Liver (tissue), 8 donors: ENCODE measurements at regions not wholly inside any gene's neighbourhood (a gene's known extent, or its start where the extent isn't known, plus 50 kb on each side); places are given as distances from the start of the nearest gene placed in this dataset.

Experiments used
- DNase-seq: peaks from one replicate; pipeline ENCODE4 v3.0.0-alpha.2; 2017; ENCODE audit warnings: low spot score
- H3K27ac ChIP-seq, 2 donors: one replicate each; pipeline ENCODE4 v1.7.0; 2013; ENCODE audit warnings: inconsistent platforms in 2 of 2, low read length in 2 of 2, control low read depth in 1 of 2, low read depth in 1 of 2, mild to moderate bottlenecking in 1 of 2
- H3K27me3 ChIP-seq, 4 donors: one replicate each; pipeline versions ENCODE4 v1.6.1 to v1.7.0; 2013; ENCODE audit warnings: low read length in 3 of 4, inconsistent platforms in 1 of 4, mild to moderate bottlenecking in 1 of 4, moderate library complexity in 1 of 4; ENCODE audit not compliant: control insufficient read depth in 4 of 4, insufficient read depth in 4 of 4
- H3K36me3 ChIP-seq, 4 donors: one replicate each; pipeline versions ENCODE4 v1.6.1 to v1.7.0; 2013; ENCODE audit warnings: low read length in 3 of 4, mild to moderate bottlenecking in 3 of 4, low read depth in 1 of 4, moderate library complexity in 1 of 4; ENCODE audit not compliant: control insufficient read depth in 4 of 4, insufficient read depth in 3 of 4
- H3K4me1 ChIP-seq, 4 donors: one replicate each; pipeline versions ENCODE4 v1.6.1 to v1.7.0; 2013; ENCODE audit warnings: low read length in 3 of 4, mild to moderate bottlenecking in 3 of 4, moderate library complexity in 1 of 4; ENCODE audit not compliant: control insufficient read depth in 4 of 4, insufficient read depth in 4 of 4
- H3K4me3 ChIP-seq, 3 donors: one replicate each; pipeline versions ENCODE4 v1.6.1 to v1.7.0; 2013; ENCODE audit warnings: low read length in 3 of 3, control low read depth in 1 of 3, low read depth in 1 of 3, mild to moderate bottlenecking in 1 of 3
- H3K9ac ChIP-seq, 2 donors: one replicate each; pipeline ENCODE4 v1.7.0; 2013; ENCODE audit warnings: low read length in 2 of 2, mild to moderate bottlenecking in 2 of 2, moderate library complexity in 2 of 2, control low read depth in 1 of 2, low read depth in 1 of 2
- H3K9me3 ChIP-seq, 4 donors: one replicate each; pipeline versions ENCODE4 v1.6.1 to v1.7.0; 2013; ENCODE audit warnings: low read length in 3 of 4; ENCODE audit not compliant: control insufficient read depth in 4 of 4
- EGR1 ChIP-seq, 2 donors: IDR thresholded peaks; 2 replicates each; pipeline ENCODE4 v1.6.1; 2016 to 2018; ENCODE audit warnings: antibody characterized with exemption in 2 of 2, low read depth in 2 of 2
- FOXA1 ChIP-seq: IDR thresholded peaks from 2 replicates; pipeline ENCODE4 v1.6.1; 2016; ENCODE audit warnings: antibody characterized with exemption
- FOXA2 ChIP-seq: IDR thresholded peaks from 2 replicates; pipeline ENCODE4 v1.6.1; 2016; ENCODE audit warnings: antibody characterized with exemption
- GABPA ChIP-seq, 2 donors: IDR thresholded peaks in 1 of 2; conservative IDR thresholded peaks in 1 of 2; 2 replicates each; pipeline ENCODE4 v1.6.1; 2016; ENCODE audit warnings: antibody characterized with exemption in 2 of 2, mild to moderate bottlenecking in 1 of 2, moderate library complexity in 1 of 2
- HNF4A ChIP-seq, 2 donors: conservative IDR thresholded peaks; 2 replicates each; pipeline ENCODE4 v1.6.1; 2016; ENCODE audit warnings: antibody characterized with exemption in 2 of 2, mild to moderate bottlenecking in 2 of 2
- HNF4G ChIP-seq: IDR thresholded peaks from 2 replicates; pipeline ENCODE4 v1.6.1; 2016; ENCODE audit warnings: antibody characterized with exemption
- JUND ChIP-seq, 2 donors: IDR thresholded peaks; 2 replicates each; pipeline ENCODE4 v1.6.1; 2016; ENCODE audit warnings: antibody characterized with exemption in 2 of 2
- NR2F2 ChIP-seq: IDR thresholded peaks from 2 replicates; pipeline ENCODE4 v1.6.1; 2016; ENCODE audit warnings: antibody characterized with exemption
- RAD21 ChIP-seq, 2 donors: IDR thresholded peaks; 2 replicates each; pipeline ENCODE4 v1.6.1; 2016; ENCODE audit warnings: antibody characterized with exemption in 2 of 2, mild to moderate bottlenecking in 2 of 2
- RXRA ChIP-seq, 2 donors: IDR thresholded peaks; 2 replicates each; pipeline ENCODE4 v1.6.1; 2017 to 2018; ENCODE audit warnings: antibody characterized with exemption in 2 of 2, mild to moderate bottlenecking in 1 of 2
- SP1 ChIP-seq: IDR thresholded peaks from 2 replicates; pipeline ENCODE4 v1.6.1; 2018; ENCODE audit warnings: antibody characterized with exemption, mild to moderate bottlenecking
- TAF1 ChIP-seq: conservative IDR thresholded peaks from 2 replicates; pipeline ENCODE4 v1.6.1; 2016; ENCODE audit warnings: antibody characterized with exemption, mild to moderate bottlenecking
- YY1 ChIP-seq: IDR thresholded peaks from 2 replicates; pipeline ENCODE4 v1.6.1; 2016; ENCODE audit warnings: antibody characterized with exemption, mild to moderate bottlenecking
- WGBS: extraction: QIAGEN DNeasy Blood & Tissue Kit; methylation state at CpG from one replicate; pipeline ENCODE4 v1.1.7; 2013; 5-methylcytosine and 5-hydroxymethylcytosine counted together
- TF ChIP-seq, protein P1 (sequence below): fragments of 150-350 bp; IDR thresholded peaks from 2 replicates; pipeline ENCODE4 v1.5.1; 2017; ENCODE audit warnings: improper control_type of control experiment, low read depth, low read length; ENCODE audit not compliant: missing input control
- TF ChIP-seq, protein P2 (sequence below): IDR thresholded peaks from 2 replicates; pipeline ENCODE4 v1.6.1; 2016; ENCODE audit warnings: antibody characterized with exemption
- TF ChIP-seq, protein P3 (sequence below): IDR thresholded peaks from 2 replicates; pipeline ENCODE4 v1.6.1; 2016; ENCODE audit warnings: antibody characterized with exemption
- TF ChIP-seq, protein P4 (sequence below): IDR thresholded peaks from 2 replicates; pipeline ENCODE4 v1.6.1; 2016; ENCODE audit warnings: antibody characterized with exemption
- TF ChIP-seq, protein P5 (sequence below): IDR thresholded peaks from 2 replicates; pipeline ENCODE4 v1.6.1; 2016; ENCODE audit warnings: antibody characterized with exemption, mild to moderate bottlenecking
- donor health status: healthy.
- donor health status: healthy.
- donor health status: healthy.
- donor health status: healthy.
- donor health status: healthy.

DNA sequence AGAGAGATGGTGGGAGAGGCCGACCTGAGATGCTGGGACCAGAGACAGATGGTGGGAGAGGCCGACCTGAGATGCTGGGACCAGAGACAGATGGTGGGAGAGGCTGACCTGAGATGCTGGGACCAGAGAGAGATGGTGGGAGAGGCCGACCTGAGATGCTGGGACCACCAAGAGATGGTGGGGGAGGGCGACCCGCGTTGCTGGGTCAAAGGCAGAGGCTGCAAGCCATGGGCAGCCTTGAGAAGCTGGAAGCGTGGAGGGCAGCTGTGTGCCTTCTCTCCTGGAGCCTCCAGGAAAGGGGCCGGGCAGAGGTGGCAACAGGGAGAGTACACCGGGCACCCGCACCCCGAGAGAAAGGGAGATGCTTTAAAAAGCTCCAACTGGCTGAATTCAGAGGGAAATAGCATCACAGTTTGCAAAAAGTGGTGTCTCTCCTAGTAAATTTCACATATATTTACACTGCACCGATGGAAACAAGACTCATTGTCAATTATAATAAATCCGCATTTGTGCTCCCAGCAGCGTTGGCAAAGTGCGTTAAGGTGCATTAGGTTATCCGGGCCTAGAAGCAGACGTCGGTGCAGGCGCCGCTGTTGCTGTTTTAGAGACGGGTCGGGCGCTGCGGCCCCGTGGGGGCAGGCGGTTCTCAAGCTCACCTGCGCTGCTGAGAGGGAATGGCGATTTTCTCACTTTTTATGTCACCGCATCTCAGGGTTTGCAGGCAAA, 132.4 kb downstream of the DLL1 start:
- TF ChIP-seq, protein P1, sequence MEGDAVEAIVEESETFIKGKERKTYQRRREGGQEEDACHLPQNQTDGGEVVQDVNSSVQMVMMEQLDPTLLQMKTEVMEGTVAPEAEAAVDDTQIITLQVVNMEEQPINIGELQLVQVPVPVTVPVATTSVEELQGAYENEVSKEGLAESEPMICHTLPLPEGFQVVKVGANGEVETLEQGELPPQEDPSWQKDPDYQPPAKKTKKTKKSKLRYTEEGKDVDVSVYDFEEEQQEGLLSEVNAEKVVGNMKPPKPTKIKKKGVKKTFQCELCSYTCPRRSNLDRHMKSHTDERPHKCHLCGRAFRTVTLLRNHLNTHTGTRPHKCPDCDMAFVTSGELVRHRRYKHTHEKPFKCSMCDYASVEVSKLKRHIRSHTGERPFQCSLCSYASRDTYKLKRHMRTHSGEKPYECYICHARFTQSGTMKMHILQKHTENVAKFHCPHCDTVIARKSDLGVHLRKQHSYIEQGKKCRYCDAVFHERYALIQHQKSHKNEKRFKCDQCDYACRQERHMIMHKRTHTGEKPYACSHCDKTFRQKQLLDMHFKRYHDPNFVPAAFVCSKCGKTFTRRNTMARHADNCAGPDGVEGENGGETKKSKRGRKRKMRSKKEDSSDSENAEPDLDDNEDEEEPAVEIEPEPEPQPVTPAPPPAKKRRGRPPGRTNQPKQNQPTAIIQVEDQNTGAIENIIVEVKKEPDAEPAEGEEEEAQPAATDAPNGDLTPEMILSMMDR = no peak
- no peak for TF ChIP-seq HNF4G
- TF ChIP-seq FOXA2 = no peak
- TF ChIP-seq, protein P2, sequence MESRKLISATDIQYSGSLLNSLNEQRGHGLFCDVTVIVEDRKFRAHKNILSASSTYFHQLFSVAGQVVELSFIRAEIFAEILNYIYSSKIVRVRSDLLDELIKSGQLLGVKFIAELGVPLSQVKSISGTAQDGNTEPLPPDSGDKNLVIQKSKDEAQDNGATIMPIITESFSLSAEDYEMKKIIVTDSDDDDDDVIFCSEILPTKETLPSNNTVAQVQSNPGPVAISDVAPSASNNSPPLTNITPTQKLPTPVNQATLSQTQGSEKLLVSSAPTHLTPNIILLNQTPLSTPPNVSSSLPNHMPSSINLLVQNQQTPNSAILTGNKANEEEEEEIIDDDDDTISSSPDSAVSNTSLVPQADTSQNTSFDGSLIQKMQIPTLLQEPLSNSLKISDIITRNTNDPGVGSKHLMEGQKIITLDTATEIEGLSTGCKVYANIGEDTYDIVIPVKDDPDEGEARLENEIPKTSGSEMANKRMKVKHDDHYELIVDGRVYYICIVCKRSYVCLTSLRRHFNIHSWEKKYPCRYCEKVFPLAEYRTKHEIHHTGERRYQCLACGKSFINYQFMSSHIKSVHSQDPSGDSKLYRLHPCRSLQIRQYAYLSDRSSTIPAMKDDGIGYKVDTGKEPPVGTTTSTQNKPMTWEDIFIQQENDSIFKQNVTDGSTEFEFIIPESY = no peak
- TF ChIP-seq EGR1 (IDR thresholded peaks at IDR 0.05; ENCODE audit: low read depth in 2 of 2) = no peak
- TF ChIP-seq HNF4A (conservative IDR thresholded peaks at IDR 0.05) = no peak
- WGBS = 90% methylated on average over 29 of the region's 29 CpGs

DNA sequence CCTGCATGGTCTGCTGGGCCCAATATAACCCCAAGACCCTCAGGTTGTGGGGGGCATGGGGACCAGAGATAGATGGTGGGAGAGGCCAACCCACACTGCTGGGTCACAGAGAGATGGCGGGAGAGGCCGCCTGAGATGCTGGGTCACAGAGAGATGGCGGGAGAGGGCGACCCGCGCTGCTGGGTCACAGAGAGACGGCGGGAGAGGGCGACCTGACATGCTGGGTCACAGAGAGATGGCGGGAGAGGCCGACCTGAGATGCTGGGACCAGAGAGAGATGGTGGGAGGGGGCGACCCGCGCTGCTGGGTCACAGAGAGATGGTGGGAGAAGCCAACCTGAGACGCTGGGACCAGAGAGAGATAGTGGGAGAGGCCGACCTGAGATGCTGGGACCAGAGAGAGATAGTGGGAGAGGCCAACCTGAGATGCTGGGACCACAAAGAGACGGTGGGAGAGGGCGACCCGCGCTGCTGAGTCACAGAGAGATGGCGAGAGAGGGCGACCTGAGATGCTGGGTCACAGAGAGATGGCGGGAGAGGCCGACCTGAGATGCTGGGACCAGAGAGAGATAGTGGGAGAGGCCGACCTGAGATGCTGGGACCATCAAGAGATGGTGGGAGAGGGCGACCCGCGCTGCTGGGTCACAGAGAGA, 133.2 kb downstream of the DLL1 start:
- Histone ChIP-seq H3K9me3 (no peaks in the 10 kb centered on the region), H3K36me3 (no peaks in the 10 kb centered on the region), H3K4me3 (no peak overlapping the region), H3K4me1 (peaks cover 0 to 4% (median 1%) of the 10 kb centered on the region in 4 donors), H3K27ac (no peak overlapping the region), H3K27me3 (no peaks in the 10 kb centered on the region), H3K9ac (no peak overlapping the region)
- no peak for DNase-seq
- TF ChIP-seq TAF1 = no peak
- TF ChIP-seq RXRA (IDR thresholded peaks at IDR 0.05) = no peak
- TF ChIP-seq SP1 = no peak
- no peak for TF ChIP-seq FOXA1
- TF ChIP-seq NR2F2 = no peak
- TF ChIP-seq, protein P3, sequence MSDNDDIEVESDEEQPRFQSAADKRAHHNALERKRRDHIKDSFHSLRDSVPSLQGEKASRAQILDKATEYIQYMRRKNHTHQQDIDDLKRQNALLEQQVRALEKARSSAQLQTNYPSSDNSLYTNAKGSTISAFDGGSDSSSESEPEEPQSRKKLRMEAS = no peak
- no peak for TF ChIP-seq HNF4A (conservative IDR thresholded peaks at IDR 0.05)
- TF ChIP-seq, protein P4, sequence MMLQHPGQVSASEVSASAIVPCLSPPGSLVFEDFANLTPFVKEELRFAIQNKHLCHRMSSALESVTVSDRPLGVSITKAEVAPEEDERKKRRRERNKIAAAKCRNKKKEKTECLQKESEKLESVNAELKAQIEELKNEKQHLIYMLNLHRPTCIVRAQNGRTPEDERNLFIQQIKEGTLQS = no peak
- TF ChIP-seq, protein P1 = no peak
- no peak for TF ChIP-seq RAD21 (IDR thresholded peaks at IDR 0.05)
- TF ChIP-seq, protein P5, sequence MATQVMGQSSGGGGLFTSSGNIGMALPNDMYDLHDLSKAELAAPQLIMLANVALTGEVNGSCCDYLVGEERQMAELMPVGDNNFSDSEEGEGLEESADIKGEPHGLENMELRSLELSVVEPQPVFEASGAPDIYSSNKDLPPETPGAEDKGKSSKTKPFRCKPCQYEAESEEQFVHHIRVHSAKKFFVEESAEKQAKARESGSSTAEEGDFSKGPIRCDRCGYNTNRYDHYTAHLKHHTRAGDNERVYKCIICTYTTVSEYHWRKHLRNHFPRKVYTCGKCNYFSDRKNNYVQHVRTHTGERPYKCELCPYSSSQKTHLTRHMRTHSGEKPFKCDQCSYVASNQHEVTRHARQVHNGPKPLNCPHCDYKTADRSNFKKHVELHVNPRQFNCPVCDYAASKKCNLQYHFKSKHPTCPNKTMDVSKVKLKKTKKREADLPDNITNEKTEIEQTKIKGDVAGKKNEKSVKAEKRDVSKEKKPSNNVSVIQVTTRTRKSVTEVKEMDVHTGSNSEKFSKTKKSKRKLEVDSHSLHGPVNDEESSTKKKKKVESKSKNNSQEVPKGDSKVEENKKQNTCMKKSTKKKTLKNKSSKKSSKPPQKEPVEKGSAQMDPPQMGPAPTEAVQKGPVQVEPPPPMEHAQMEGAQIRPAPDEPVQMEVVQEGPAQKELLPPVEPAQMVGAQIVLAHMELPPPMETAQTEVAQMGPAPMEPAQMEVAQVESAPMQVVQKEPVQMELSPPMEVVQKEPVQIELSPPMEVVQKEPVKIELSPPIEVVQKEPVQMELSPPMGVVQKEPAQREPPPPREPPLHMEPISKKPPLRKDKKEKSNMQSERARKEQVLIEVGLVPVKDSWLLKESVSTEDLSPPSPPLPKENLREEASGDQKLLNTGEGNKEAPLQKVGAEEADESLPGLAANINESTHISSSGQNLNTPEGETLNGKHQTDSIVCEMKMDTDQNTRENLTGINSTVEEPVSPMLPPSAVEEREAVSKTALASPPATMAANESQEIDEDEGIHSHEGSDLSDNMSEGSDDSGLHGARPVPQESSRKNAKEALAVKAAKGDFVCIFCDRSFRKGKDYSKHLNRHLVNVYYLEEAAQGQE = no peak
- TF ChIP-seq, protein P2 = no peak
- no peak for TF ChIP-seq HNF4G
- no peak for TF ChIP-seq JUND (IDR thresholded peaks at IDR 0.05)
- no peak for TF ChIP-seq YY1
- no peak for TF ChIP-seq FOXA2
- no peak for TF ChIP-seq EGR1 (IDR thresholded peaks at IDR 0.05; ENCODE audit: low read depth in 2 of 2)
- TF ChIP-seq GABPA (IDR thresholded peaks at IDR 0.05 in 1 of 2, conservative IDR thresholded peaks at IDR 0.05 in 1 of 2) = no peak
- WGBS = 81% methylated on average over 28 of the region's 28 CpGs

More for the DNA sequence above, 132.4 kb downstream of the DLL1 start:
- Histone ChIP-seq H3K4me1 (no peaks in the 10 kb centered on the region), H3K9me3 (no peaks in the 10 kb centered on the region), H3K4me3 (no peak overlapping the region), H3K27me3 (no peaks in the 10 kb centered on the region), H3K9ac (no peak overlapping the region), H3K36me3 (no peaks in the 10 kb centered on the region), H3K27ac (no peak overlapping the region)
- DNase-seq = no peak
